Spinal cord (tissue), 9 donors: ENCODE measurements at regions not wholly inside any gene's neighbourhood (a gene's known extent, or its start where the extent isn't known, plus 50 kb on each side); places are given as distances from the start of the nearest gene placed in this dataset.
"Not testable (repeated sequence)": the region's sequence is repeated elsewhere in the genome, so short reads cannot be mapped to it uniquely, and the experiment has no call there.

Source experiments
- DNase-seq, 6 donors: peaks; one replicate each; pipeline versions ENCODE4 v3.0.0 to v3.0.0-alpha.2; 2013 to 2015; ENCODE audit warnings: low spot score in 6 of 6, low read depth in 4 of 6
- H3K27ac ChIP-seq: one replicate; pipeline ENCODE4 v1.5.1; 2013; ENCODE audit warnings: low read depth, low read length, control low read depth
- H3K27me3 ChIP-seq: one replicate; pipeline ENCODE4 v1.6.1; 2013; ENCODE audit warnings: low read length; ENCODE audit not compliant: control insufficient read depth, insufficient read depth
- H3K36me3 ChIP-seq: one replicate; pipeline ENCODE4 v1.6.1; 2013; ENCODE audit warnings: low read length; ENCODE audit not compliant: control insufficient read depth, insufficient read depth
- H3K4me1 ChIP-seq: one replicate; pipeline ENCODE4 v1.6.1; 2013; ENCODE audit warnings: low read length; ENCODE audit not compliant: control insufficient read depth, insufficient read depth
- H3K4me3 ChIP-seq: one replicate; pipeline ENCODE4 v1.5.1; 2013; ENCODE audit warnings: low read depth, low read length, control low read depth
- H3K9me3 ChIP-seq: one replicate; pipeline ENCODE4 v1.6.1; 2013; ENCODE audit warnings: low read length; ENCODE audit not compliant: control insufficient read depth, insufficient read depth
- WGBS: methylation state at CpG from one replicate; pipeline ENCODE4 v1.1.5; 2013; ENCODE audit warnings: missing lambda C conversion rate; ENCODE audit not compliant: insufficient coverage; 5-methylcytosine and 5-hydroxymethylcytosine counted together
- donor health status: healthy.

DNA sequence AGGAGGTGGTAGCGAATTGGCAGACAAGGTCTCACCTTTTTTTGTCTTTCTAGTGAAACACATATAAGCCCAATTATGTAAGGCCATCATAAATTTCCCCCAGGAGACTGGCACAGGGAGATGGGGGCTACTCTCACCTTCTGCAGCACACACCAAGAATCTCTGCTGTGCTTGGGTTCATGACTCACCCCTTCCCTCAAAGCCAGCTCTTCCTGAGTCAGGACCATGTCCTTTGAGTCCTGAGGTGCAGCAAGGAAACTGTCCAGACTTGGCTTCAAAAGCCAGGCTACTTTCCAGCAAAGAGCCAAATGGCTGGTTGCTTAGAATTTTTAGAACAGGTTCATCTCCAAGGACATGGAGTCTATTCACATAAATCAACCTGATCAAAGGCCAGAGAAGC is 368.7 kb downstream of the BCL2L11 start:
- no CpG with 5 or more reads among the region's 1 CpG for WGBS
- H3K27ac ChIP-seq, H3K4me1 ChIP-seq, H3K4me3 ChIP-seq, H3K36me3 ChIP-seq, DNase-seq, H3K27me3 ChIP-seq, H3K9me3 ChIP-seq: not testable (repeated sequence)

DNA sequence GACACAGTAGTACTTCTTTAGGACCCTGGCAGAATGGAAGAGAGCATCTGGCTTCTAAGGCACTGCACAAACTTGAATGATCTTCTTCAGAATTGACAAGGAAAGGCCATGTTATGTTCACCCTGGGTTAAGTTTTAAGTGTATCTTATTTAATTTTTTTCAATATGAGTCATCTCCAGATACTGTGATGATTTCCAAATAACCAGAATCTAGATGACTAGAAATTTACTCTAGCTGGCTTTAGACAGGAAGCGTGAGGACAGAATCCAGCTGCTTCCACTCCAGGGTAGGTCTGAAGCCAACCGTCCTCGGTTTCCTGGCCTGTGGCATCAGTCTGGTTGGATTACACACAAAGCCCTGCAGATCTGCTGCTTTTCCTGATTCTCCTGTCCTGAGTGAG is 370.5 kb downstream of the BCL2L11 start:
- not testable (repeated sequence) for H3K36me3 ChIP-seq, H3K4me3 ChIP-seq, DNase-seq, H3K4me1 ChIP-seq, H3K27me3 ChIP-seq, H3K27ac ChIP-seq, H3K9me3 ChIP-seq
- WGBS = no CpG with 5 or more reads among the region's 3 CpGs

DNA sequence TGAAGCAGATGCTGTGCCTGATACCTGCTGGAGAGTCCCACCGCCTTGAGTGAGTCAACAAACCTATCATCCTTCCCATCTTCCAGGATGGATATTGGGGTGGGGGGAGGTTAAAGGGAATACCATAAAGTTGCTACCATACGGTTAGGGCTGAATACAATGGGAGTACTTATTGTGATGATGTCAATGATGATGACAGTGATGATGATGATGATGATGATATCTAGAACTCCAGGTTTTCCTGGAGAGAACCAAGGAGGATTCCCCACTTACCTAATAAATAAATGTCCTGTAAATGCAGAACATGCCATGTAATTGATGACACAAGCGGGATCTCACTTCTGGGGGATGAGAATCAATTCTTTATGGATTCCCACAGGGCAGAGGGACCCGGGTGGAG is 370.9 kb downstream of the BCL2L11 start:
- H3K27me3 ChIP-seq, H3K36me3 ChIP-seq, H3K4me3 ChIP-seq, H3K27ac ChIP-seq, H3K4me1 ChIP-seq, H3K9me3 ChIP-seq, DNase-seq: not testable (repeated sequence)
- no CpG with 5 or more reads among the region's 4 CpGs for WGBS

DNA sequence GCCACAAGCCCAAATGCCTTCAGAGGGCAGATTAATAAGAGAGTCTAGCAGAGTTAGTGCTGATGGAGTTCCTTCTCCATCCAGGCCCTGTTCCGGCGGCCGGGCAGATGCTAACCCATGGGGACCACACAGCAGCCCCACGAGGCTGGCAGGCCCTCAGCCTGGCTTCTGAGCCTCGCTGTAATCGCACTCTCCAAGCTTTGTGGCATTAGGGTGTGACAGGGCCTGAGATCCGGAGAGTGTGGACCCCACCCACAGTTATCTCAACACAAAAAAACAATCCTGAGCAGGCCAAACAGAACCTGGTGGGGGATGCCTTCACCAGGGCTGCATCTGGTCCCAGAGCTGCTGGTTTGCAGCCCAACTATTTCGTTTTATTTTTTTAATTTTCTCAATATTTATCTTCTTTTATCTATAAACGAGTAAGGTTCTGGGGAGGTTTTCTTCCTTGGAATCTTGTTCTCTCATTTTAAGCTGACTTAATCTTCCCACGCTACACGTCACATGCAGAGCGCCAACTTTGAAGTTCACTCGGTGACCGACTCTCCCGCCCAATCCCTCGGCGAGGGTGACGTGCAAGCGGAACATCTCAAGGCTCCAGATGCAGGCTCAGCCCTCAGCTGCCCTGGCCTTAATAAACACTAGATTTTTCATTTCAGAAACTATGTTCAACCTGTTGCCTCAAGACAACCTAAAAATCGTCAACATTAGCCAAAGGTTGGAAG is 372.4 kb downstream of the BCL2L11 start:
- H3K4me1 ChIP-seq, H3K4me3 ChIP-seq, DNase-seq, H3K27me3 ChIP-seq, H3K27ac ChIP-seq, H3K9me3 ChIP-seq, H3K36me3 ChIP-seq: not testable (repeated sequence)
- whole genome bisulfite sequencing = no CpG with 5 or more reads among the region's 20 CpGs

DNA sequence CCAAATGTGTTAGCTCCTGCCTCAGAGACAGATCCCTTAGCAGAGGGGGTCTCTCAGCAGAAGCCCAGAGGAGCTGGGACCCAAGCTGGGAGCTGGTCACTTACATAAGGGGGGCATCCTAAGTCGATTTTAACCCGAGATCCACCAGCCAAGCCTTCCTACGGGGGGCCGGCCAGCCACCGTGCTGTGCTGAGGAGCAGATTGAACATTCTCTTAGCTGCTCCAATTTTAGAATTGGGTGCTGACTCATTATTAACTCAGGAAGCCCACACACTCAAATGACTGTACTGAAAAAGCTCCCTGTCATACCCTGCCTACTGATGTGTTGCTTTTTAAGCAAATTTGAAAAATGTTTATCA is 373.0 kb downstream of the BCL2L11 start:
- no CpG with 5 or more reads among the region's 5 CpGs for WGBS
- H3K4me3 ChIP-seq, H3K4me1 ChIP-seq, H3K27ac ChIP-seq, H3K36me3 ChIP-seq, H3K9me3 ChIP-seq, DNase-seq, H3K27me3 ChIP-seq: not testable (repeated sequence)

DNA sequence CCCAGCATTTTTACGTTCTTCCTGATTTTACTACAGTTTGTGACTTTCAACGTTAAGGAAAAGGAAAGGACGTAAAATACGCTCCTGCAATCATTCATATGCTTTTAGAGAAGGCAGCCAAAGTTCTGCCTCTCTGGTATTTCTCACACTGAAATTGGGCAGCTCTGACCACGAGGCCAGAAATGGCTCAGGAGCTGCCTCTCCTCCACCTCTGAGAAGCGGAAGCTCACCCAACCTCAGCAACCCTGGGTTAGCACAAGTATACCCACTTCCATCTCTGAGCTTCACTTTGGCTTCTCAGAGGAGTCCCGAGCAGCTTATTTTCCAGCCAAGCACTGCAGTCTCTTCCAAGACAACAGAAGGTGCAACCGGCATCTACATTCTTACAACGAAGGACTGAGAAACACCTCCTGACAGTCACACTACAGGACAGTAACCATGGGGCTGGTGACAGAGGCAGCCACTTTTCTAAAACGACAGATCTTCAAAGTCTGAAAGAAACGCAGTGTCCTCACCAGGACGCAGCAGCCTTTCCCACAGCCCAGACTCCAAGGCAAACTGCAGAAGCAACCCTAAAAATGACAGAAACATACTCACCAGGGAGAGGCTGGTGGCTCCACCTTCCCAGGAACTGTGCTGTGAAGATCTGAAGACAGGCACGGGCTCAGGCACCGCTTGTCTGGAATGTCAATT is 373.7 kb downstream of the BCL2L11 start:
- H3K4me1 ChIP-seq, DNase-seq, H3K4me3 ChIP-seq, H3K27me3 ChIP-seq, H3K9me3 ChIP-seq, H3K27ac ChIP-seq, H3K36me3 ChIP-seq: not testable (repeated sequence)
- no CpG with 5 or more reads among the region's 14 CpGs for WGBS

DNA sequence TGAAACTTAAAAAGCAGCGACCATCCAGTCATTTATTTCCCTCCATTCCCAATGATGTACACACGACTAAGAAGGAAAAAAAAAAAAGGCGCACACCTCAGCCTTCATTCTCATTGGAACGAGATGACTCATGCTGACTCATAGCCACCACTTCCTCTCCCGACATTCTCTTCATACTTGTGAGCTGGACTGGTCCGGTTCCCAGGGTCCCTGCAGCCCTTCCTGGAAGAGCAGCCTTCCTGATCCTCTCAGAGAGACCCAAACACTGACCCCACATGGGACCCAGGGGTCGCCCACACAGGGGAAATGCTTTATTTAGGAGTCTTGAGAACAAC is 374.2 kb downstream of the BCL2L11 start:
- not testable (repeated sequence) for DNase-seq, H3K4me3 ChIP-seq, H3K9me3 ChIP-seq, H3K27me3 ChIP-seq, H3K27ac ChIP-seq, H3K36me3 ChIP-seq, H3K4me1 ChIP-seq
- whole genome bisulfite sequencing = no CpG with 5 or more reads among the region's 7 CpGs

DNA sequence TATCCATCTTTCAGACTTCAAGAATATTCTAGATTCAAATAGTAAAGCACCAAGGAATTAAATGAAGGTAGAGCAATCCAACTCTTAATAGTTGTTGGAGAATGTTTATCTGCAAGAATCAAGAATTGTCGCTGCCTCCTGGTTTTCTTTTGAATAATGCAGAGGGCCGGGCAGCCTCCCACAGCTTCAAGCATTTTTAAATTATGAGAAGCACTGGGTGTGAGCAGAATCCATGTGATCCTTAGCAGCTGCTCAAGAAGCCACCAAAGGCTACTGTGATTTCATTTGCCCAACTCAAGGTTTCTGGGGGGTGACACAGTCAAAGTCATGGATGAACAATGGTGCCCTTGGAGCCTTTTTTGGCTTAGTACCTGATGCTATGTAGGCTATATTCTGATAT is 374.9 kb downstream of the BCL2L11 start:
- H3K27ac ChIP-seq, DNase-seq: not testable (repeated sequence)

DNA sequence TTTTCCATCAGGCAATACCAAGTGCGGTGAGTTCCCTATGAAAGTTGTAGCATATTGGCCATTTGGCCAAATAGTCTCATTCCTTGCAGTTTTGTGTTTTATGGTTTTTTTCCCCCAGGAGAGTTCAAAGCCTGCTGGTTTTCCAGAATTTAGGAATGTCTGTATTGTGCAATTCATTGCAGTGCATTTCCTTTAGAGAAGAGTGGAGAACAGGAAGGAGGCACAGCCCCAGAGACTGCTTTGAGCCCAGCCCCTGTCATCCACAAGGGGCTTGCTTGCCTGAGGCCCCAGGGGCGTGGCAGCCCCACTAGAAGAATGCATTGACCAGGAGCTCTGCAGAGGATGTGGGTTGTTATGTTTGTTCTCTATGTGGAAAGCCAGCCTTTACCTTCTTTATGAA is 375.5 kb downstream of the BCL2L11 start:
- H3K36me3 ChIP-seq, H3K27me3 ChIP-seq, H3K4me1 ChIP-seq, H3K4me3 ChIP-seq, H3K9me3 ChIP-seq, DNase-seq, H3K27ac ChIP-seq: not testable (repeated sequence)
- WGBS = 80% methylated on average over 1 of the region's 2 CpGs

More for the DNA sequence above, 374.9 kb downstream of the BCL2L11 start:
- H3K9me3 ChIP-seq, H3K4me1 ChIP-seq, H3K4me3 ChIP-seq, H3K27me3 ChIP-seq, H3K36me3 ChIP-seq: not testable (repeated sequence)
- WGBS = no CpG with 5 or more reads among the region's 2 CpGs

DNA sequence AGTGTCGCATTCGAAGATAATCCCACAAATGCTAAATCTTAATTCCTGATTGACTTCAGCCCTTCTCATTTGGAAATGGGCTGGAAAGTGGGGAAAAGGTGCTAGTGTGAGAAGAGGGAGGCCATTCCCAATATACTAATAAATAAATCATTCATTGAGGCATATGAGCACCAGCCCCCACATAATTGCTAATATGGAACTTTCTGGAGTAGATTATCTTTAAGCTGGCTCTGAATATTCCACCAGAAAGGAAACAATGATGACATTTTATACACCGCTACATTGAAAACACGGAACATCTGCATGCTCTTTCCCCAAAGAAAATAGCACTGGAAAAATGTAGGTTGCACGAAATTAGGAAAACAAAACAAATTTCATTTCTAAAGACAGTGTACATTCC is 376.1 kb downstream of the BCL2L11 start:
- not testable (repeated sequence) for H3K4me1 ChIP-seq, DNase-seq, H3K4me3 ChIP-seq, H3K27ac ChIP-seq, H3K36me3 ChIP-seq, H3K27me3 ChIP-seq, H3K9me3 ChIP-seq
- WGBS = no CpG with 5 or more reads among the region's 5 CpGs
